ENCODE measurements at regions not wholly inside any gene's neighbourhood (a gene's known extent, or its start where the extent isn't known, plus 50 kb on each side); places are given as distances from the start of the nearest gene placed in this dataset.

- no peak for DNase-seq
These were observed 126.4 kb downstream of the BTC start for GRCh38 chr4:74667944-74668343.

GRCh38 chr4:74669702-74670101 lies 124.6 kb downstream of the BTC start:
- DNase-seq = no peak
- H3K4me1 ChIP-seq = no peaks in the 10 kb centered on the region
- TF ChIP-seq CTCF (IDR thresholded peaks at IDR 0.05; ENCODE audit: low read depth, low read length) = no peak

More at GRCh38 chr4:74667944-74668343, 126.4 kb downstream of the BTC start:
- H3K36me3 ChIP-seq = no peaks in the 10 kb centered on the region
- H3K9me3 ChIP-seq = no peaks in the 10 kb centered on the region
- TF ChIP-seq CTCF (IDR thresholded peaks at IDR 0.05; ENCODE audit: low read depth, low read length) = no peak
- no peaks in the 10 kb centered on the region for H3K4me1 ChIP-seq
- 0 out of 2 replicates have a peak, but pooled peaks cover 3% of the 10 kb centered on the region for H3K27me3 ChIP-seq
- no peak overlapping the region for H3K4me3 ChIP-seq (ENCODE audit: low read depth, low read length)

GRCh38 chr4:74670583-74670982 lies 123.7 kb downstream of the BTC start:
- DNase-seq = no peak
- no peak overlapping the region for H3K4me3 ChIP-seq (ENCODE audit: low read depth, low read length)
- no peak for TF ChIP-seq CTCF (IDR thresholded peaks at IDR 0.05; ENCODE audit: low read depth, low read length)
- H3K9me3 ChIP-seq = no peaks in the 10 kb centered on the region
- no peaks in the 10 kb centered on the region for H3K4me1 ChIP-seq
- H3K27me3 ChIP-seq = peaks cover 3% of the 10 kb centered on the region; the same call in 1 of the 2 replicates
- H3K36me3 ChIP-seq = no peaks in the 10 kb centered on the region

More at GRCh38 chr4:74669702-74670101, 124.6 kb downstream of the BTC start:
- no peak overlapping the region for H3K4me3 ChIP-seq (ENCODE audit: low read depth, low read length)
- H3K27me3 ChIP-seq = peaks cover 3% of the 10 kb centered on the region; the same call in 1 of the 2 replicates
- H3K9me3 ChIP-seq = no peaks in the 10 kb centered on the region
- no peaks in the 10 kb centered on the region for H3K36me3 ChIP-seq

GRCh38 chr4:74671080-74671698 lies 123.1 kb downstream of the BTC start:
- peaks cover 3% of the 10 kb centered on the region; the same call in 1 of the 2 replicates for H3K27me3 ChIP-seq
- no peaks in the 10 kb centered on the region for H3K4me1 ChIP-seq
- peak; percentile 52 for TF ChIP-seq CTCF (IDR thresholded peaks at IDR 0.05; ENCODE audit: low read depth, low read length)
- H3K9me3 ChIP-seq = no peaks in the 10 kb centered on the region
- DNase-seq = peak; percentile 42
- no peaks in the 10 kb centered on the region for H3K36me3 ChIP-seq
- H3K4me3 ChIP-seq (ENCODE audit: low read depth, low read length) = no peak overlapping the region

GRCh38 chr4:74674750-74675149 lies 119.6 kb downstream of the BTC start:
- Histone ChIP-seq H3K9me3 (no peaks in the 10 kb centered on the region), H3K4me3 (ENCODE audit: low read depth, low read length) (no peak overlapping the region), H3K36me3 (no peaks in the 10 kb centered on the region), H3K4me1 (no peaks in the 10 kb centered on the region), H3K27me3 (peaks cover 3% of the 10 kb centered on the region; the same call in 1 of the 2 replicates)
- TF ChIP-seq CTCF (IDR thresholded peaks at IDR 0.05; ENCODE audit: low read depth, low read length) = no peak
- DNase-seq = no peak

GRCh38 chr4:74675673-74676279 lies 118.5 kb downstream of the BTC start:
- H3K4me3 ChIP-seq (ENCODE audit: low read depth, low read length) = no peak overlapping the region
- DNase-seq = peak; percentile 13
- no peaks in the 10 kb centered on the region for H3K9me3 ChIP-seq
- no peaks in the 10 kb centered on the region for H3K36me3 ChIP-seq
- peak; percentile 78 for TF ChIP-seq CTCF (IDR thresholded peaks at IDR 0.05; ENCODE audit: low read depth, low read length)
- H3K27me3 ChIP-seq = no peaks in the 10 kb centered on the region; the same call in 1 of the 2 replicates
- H3K4me1 ChIP-seq = no peaks in the 10 kb centered on the region
